D721Med (cell line): ENCODE measurements at regions not wholly inside any gene's neighbourhood (a gene's known extent, or its start where the extent isn't known, plus 50 kb on each side); places are given as distances from the start of the nearest gene placed in this dataset.

Experiments
- DNase-seq: peaks from one replicate; pipeline ENCODE4 v3.0.0; 2011; ENCODE audit warnings: low spot score; ENCODE audit not compliant: insufficient read length
- FAIRE-seq: peaks from 2 replicates; lab custom pipeline; 2011; peaks lifted over from hg19 to GRCh38; lab: Jason Lieb, UNC
- CTCF ChIP-seq: IDR thresholded peaks from 2 replicates; pipeline ENCODE4 v1.5.1; 2012; ENCODE audit warnings: mild to moderate bottlenecking, control low read depth; ENCODE audit not compliant: insufficient read depth; ENCODE audit errors: missing control alignments

GRCh38 chr2:149884871-149885270 lies 297.3 kb upstream of the MMADHC start:
- DNase-seq (no peak), FAIRE-seq (no peak)
- no peak for TF ChIP-seq CTCF

GRCh38 chr2:149877913-149878312 lies 290.3 kb upstream of the MMADHC start:
- FAIRE-seq (no peak), DNase-seq (no peak)
- no peak for TF ChIP-seq CTCF

- DNase-seq (no peak), FAIRE-seq (no peak)
- no peak for TF ChIP-seq CTCF
Measured at GRCh38 chr2:149877074-149877473, 289.5 kb upstream of the MMADHC start.

GRCh38 chr2:149873936-149874335 lies 286.4 kb upstream of the MMADHC start:
- no peak for FAIRE-seq
- no peak for TF ChIP-seq CTCF

GRCh38 chr2:149872638-149873150 lies 285.1 kb upstream of the MMADHC start:
- DNase-seq (no peak), FAIRE-seq (no peak)
- TF ChIP-seq CTCF, result no peak

More at GRCh38 chr2:149873936-149874335, 286.4 kb upstream of the MMADHC start:
- no peak for DNase-seq

GRCh38 chr2:149872041-149872440 lies 284.5 kb upstream of the MMADHC start:
- DNase-seq, result no peak
- no peak for TF ChIP-seq CTCF
- no peak for FAIRE-seq

GRCh38 chr2:149871091-149871885 lies 283.7 kb upstream of the MMADHC start:
- DNase-seq (no peak), FAIRE-seq (no peak)
- TF ChIP-seq CTCF, result no peak
